Pancreas (tissue), 10 donors: ENCODE measurements at regions not wholly inside any gene's neighbourhood (a gene's known extent, or its start where the extent isn't known, plus 50 kb on each side); places are given as distances from the start of the nearest gene placed in this dataset.
A peak's percentile ranks its signal among the peaks of the same experiment; 100 is the strongest.

Experiments
- ATAC-seq, 4 donors: fragments of 200-7000 bp; cut with Tn5 transposase; one replicate each; pipeline versions ENCODE4 v1.8.0 to v1.9.1; 2020; ENCODE audit warnings: mild to moderate bottlenecking in 4 of 4, moderate library complexity in 4 of 4
- DNase-seq, 6 donors: peaks; one replicate each; pipeline ENCODE4 v3.0.0-alpha.2; 2020
- FAIRE-seq: peaks from 2 replicates; lab custom pipeline; 2012; peaks lifted over from hg19 to GRCh38; lab: Jason Lieb, UNC
- H3K27ac ChIP-seq, 4 donors: fragments of 200-600 bp; sonication (generic); 1 replicate in 3 of 4; 2 replicates in 1 of 4; pipeline versions ENCODE4 v1.5.0 to v1.8.0; 2020
- H3K27me3 ChIP-seq, 4 donors: fragments of 200-600 bp; one replicate each; pipeline ENCODE4 v1.8.0; 2021
- H3K36me3 ChIP-seq, 3 donors: fragments of 200-600 bp; sonication (generic) in 1 of 3; one replicate each; pipeline versions ENCODE4 v1.5.0 to v1.8.0; 2020 to 2021
- H3K4me1 ChIP-seq, 3 donors: fragments of 200-600 bp; one replicate each; pipeline ENCODE4 v1.8.0; 2021
- H3K4me3 ChIP-seq, 4 donors: fragments of 200-600 bp; sonication (generic) in 2 of 4; one replicate each; pipeline versions ENCODE4 v1.5.0 to v1.8.0; 2020 to 2021
- H3K9me3 ChIP-seq, 4 donors: fragments of 200-600 bp; one replicate each; pipeline ENCODE4 v1.8.0; 2021
- WGBS, 2 donors: extraction: QIAGEN DNeasy Blood & Tissue Kit; methylation state at CpG; one replicate each; pipeline ENCODE4 v1.1.7; 2013; 5-methylcytosine and 5-hydroxymethylcytosine counted together
- intact Hi-C, 3 donors: fragments of 100-400 bp; cut with DNase I; formaldehyde crosslinking; loops; one replicate each; pipeline versions ENCODE4 v1.11.1 to v1.14.2; 2022
- TF ChIP-seq, protein P1 (sequence below), 4 donors: fragments of 200-600 bp; sonication (generic) in 3 of 4; IDR thresholded peaks; one replicate each; pipeline versions ENCODE4 v1.5.0 to v1.8.0; 2021; ENCODE audit warnings: antibody characterized with exemption in 4 of 4
- donor health status: healthy with polysubstance abuse.
- donor health status: DM: no; HTN: no; CAD: no; lungs with moderate emphysema.
- donor health status: DM: no; HTN: no; CAD: no.
- donor health status: control.
- donor health status: control.
- donor health status: Bipolar disorder and iron deficiency.
- donor health status: DM: yes; HTN: yes; CAD: no.
- donor health status: DM: no; HTN: no; CAD: no.
- donor health status: DM: no; HTN: no; CAD: no.
- donor health status: DM: yes; HTN: yes; CAD: no.

DNA sequence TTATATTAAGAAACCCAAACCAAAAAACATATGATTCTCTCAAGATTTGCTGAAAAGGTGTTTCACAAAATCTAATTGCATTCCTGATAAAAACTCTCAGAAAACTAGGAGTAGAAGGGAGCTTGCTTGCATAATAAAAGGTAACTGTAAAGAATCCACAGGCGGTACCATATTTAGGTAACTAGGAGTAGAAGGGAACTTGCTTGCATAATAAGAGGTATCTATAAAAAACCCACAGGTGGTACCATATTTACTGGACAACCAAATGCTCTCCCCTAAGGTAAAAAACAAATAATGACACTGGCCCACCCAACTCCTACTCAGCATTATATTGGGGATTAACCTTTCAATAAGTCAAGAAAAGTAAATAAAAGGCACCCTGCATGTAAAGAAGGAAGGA is 57.5 kb upstream of the FCN1 start:
- TF ChIP-seq, protein P1, sequence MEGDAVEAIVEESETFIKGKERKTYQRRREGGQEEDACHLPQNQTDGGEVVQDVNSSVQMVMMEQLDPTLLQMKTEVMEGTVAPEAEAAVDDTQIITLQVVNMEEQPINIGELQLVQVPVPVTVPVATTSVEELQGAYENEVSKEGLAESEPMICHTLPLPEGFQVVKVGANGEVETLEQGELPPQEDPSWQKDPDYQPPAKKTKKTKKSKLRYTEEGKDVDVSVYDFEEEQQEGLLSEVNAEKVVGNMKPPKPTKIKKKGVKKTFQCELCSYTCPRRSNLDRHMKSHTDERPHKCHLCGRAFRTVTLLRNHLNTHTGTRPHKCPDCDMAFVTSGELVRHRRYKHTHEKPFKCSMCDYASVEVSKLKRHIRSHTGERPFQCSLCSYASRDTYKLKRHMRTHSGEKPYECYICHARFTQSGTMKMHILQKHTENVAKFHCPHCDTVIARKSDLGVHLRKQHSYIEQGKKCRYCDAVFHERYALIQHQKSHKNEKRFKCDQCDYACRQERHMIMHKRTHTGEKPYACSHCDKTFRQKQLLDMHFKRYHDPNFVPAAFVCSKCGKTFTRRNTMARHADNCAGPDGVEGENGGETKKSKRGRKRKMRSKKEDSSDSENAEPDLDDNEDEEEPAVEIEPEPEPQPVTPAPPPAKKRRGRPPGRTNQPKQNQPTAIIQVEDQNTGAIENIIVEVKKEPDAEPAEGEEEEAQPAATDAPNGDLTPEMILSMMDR (IDR thresholded peaks at IDR 0.05): no peak
- intact Hi-C loops: no loop called here
- H3K4me3 ChIP-seq: no peak overlapping the region
- no peaks in the 10 kb centered on the region for H3K4me1 ChIP-seq
- H3K36me3 ChIP-seq: no peaks in the 10 kb centered on the region
- ATAC-seq: no peak
- no peaks in the 10 kb centered on the region for H3K27me3 ChIP-seq
- no peak for FAIRE-seq
- WGBS, 2 donors: 83 to 94% methylated on average over 1 of the region's 1 CpG
- no peaks in the 10 kb centered on the region for H3K9me3 ChIP-seq
- no peak for DNase-seq
- H3K27ac ChIP-seq: no peak overlapping the region

DNA sequence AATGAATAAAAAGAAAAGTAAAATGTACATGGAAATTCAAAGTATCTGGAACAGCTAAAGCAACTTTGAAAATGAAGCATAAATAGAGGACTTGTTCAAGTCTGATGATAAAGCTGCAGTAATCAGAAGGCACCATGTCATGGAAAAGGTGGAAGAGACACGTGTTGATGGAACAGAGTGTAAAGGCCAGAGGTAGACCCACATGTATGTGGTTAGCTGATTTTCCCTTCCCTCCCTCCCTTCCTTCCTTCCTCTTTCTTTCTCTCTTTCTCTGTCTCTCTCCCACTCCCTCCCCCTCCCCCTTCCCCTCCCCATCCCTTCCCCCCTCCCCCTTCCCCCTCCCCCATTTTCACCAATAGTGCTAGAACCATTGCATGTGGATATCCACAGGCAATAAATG is 58.7 kb upstream of the FCN1 start:
- Histone ChIP-seq H3K27me3 (no peaks in the 10 kb centered on the region), H3K27ac (no peak overlapping the region), H3K4me3 (no peak overlapping the region), H3K36me3 (no peaks in the 10 kb centered on the region), H3K9me3 (no peaks in the 10 kb centered on the region), H3K4me1 (no peaks in the 10 kb centered on the region)
- FAIRE-seq: no peak
- TF ChIP-seq, protein P1 (IDR thresholded peaks at IDR 0.05): no peak
- no peak for DNase-seq
- no peak for ATAC-seq
- intact Hi-C loops: no loop called here
- WGBS, 2 donors: 44 to 56% methylated on average over 1 of the region's 1 CpG

DNA sequence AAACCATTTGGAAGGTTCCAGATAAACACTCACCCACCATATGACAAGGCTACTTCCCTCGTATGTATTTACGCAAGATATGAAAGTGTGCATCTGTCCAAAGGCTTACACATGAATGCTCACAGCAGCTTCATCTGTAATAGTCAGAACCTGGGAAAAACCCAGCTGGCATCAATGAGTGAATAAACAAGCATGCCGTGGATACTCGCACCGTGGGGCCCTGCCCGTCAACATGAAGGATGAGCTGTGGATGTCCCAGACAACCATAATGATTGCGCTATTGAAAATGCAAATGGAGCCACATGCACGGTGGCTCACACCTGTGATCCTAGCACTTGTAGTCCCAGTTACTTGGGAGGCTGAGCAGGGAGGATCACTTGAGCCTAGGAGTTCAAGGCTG is 60.6 kb upstream of the FCN1 start:
- TF ChIP-seq, protein P1 (IDR thresholded peaks at IDR 0.05): no peak
- Histone ChIP-seq H3K36me3 (no peaks in the 10 kb centered on the region), H3K27me3 (no peaks in the 10 kb centered on the region), H3K4me1 (no peaks in the 10 kb centered on the region), H3K4me3 (no peak overlapping the region), H3K27ac (no peak overlapping the region), H3K9me3 (no peaks in the 10 kb centered on the region)
- ATAC-seq (no peak), FAIRE-seq (no peak), DNase-seq (peak in 1 of 6 donors; percentile 14)
- WGBS, 2 donors: 32 to 35% methylated on average over 8 of the region's 8 CpGs
- intact Hi-C loops: no loop called here

DNA sequence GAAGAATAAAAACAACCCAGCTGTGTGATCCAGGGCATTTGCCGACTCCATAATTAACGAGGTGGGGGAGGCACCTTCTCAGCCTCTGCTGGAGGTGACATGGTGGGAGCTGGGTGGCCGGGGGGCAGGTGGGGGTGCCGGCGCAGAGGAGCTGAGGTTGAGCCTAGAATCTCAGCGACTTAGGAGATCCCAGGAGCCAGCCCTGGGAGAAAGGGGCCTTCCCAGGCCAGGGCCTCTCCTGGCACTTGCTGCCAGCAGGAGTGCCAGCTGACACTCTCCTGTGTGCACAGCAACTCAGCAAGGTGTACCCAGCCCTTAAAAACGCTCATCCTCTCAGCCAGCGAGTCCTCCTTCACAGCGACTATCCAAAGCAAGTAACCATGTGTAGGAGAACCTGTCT is 62.8 kb upstream of the FCN1 start:
- intact Hi-C loops: no loop called here
- Histone ChIP-seq H3K4me3 (no peak overlapping the region), H3K36me3 (no peaks in the 10 kb centered on the region), H3K9me3 (no peaks in the 10 kb centered on the region), H3K4me1 (no peaks in the 10 kb centered on the region), H3K27me3 (no peaks in the 10 kb centered on the region), H3K27ac (no peak overlapping the region)
- TF ChIP-seq, protein P1 (IDR thresholded peaks at IDR 0.05): no peak
- WGBS, 2 donors: 65 to 67% methylated on average over 9 of the region's 9 CpGs
- no peak for ATAC-seq
- FAIRE-seq: no peak
- DNase-seq: peak in 1 of 6 donors; percentile 28

DNA sequence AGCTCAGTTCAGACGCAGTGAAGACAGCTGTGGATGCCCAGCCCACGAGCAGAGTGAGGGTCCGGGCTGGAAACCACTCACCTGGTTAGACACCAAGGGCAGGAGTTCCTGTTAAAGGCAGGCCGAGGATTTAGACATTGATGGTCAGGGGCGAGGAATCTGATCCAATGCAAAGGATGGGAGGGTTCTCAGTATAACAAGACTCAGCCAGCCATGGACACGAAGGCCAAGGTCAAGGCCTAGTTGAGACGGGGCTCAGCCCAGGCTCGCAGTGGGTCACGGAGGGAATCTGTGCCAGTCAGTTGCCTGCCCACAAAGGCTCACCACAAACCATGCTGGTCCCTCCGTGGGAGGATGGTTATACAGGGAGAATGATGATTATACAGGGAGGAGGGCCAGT is 63.3 kb upstream of the FCN1 start:
- H3K9me3 ChIP-seq: no peaks in the 10 kb centered on the region
- H3K4me3 ChIP-seq: no peak overlapping the region
- no peak overlapping the region for H3K27ac ChIP-seq
- no peaks in the 10 kb centered on the region for H3K4me1 ChIP-seq
- H3K36me3 ChIP-seq: no peaks in the 10 kb centered on the region
- peak in 1 of 6 donors; percentile 21 for DNase-seq
- TF ChIP-seq, protein P1 (IDR thresholded peaks at IDR 0.05): no peak
- no peaks in the 10 kb centered on the region for H3K27me3 ChIP-seq
- FAIRE-seq: no peak
- WGBS, 2 donors: 62 to 83% methylated on average over 9 to 10 of the region's 10 CpGs
- no peak for ATAC-seq
- intact Hi-C loops: no loop called here
